MM.1S (cell line): ENCODE measurements at regions not wholly inside any gene's neighbourhood (a gene's known extent, or its start where the extent isn't known, plus 50 kb on each side); places are given as distances from the start of the nearest gene placed in this dataset.

Source experiments
- DNase-seq: peaks from one replicate; pipeline ENCODE4 v3.0.0-alpha.2; 2015
- H2AFZ ChIP-seq: fragments of 300-600 bp; sonication (generic); 2 replicates; pipeline ENCODE4 v1.6.0; 2016; ENCODE audit warnings: antibody characterized with exemption, low read length
- H3F3A ChIP-seq: fragments of 300-600 bp; sonication (generic); 2 replicates; pipeline ENCODE4 v1.6.1; 2016; ENCODE audit warnings: mild to moderate bottlenecking, antibody characterized with exemption, low read length, moderate library complexity, mixed read lengths; ENCODE audit not compliant: insufficient read depth
- H3K27ac ChIP-seq: fragments of 300-600 bp; sonication (generic); 2 replicates; pipeline ENCODE4 v1.5.1; 2016; ENCODE audit warnings: mild to moderate bottlenecking, low read length
- H3K27me3 ChIP-seq: fragments of 300-600 bp; sonication (generic); replicated peaks from 2 replicates; pipeline ENCODE4 v1.6.0; 2016; ENCODE audit warnings: low read length; ENCODE audit not compliant: insufficient read depth
- H3K36me3 ChIP-seq: fragments of 300-600 bp; sonication (generic); replicated peaks from 2 replicates; pipeline ENCODE4 v1.6.1; 2016; ENCODE audit warnings: mild to moderate bottlenecking, low read length, mixed read lengths; ENCODE audit not compliant: insufficient read depth
- H3K4me1 ChIP-seq: fragments of 300-600 bp; sonication (generic); 2 replicates; pipeline ENCODE4 v1.6.1; 2016; ENCODE audit warnings: low read length, mixed read lengths
- H3K4me2 ChIP-seq: fragments of 300-600 bp; sonication (generic); 2 replicates; pipeline ENCODE4 v1.6.0; 2016; ENCODE audit warnings: low read depth, low read length
- H3K4me3 ChIP-seq: fragments of 300-600 bp; sonication (generic); 2 replicates; pipeline ENCODE4 v1.5.1; 2016; ENCODE audit warnings: low read length, mixed read lengths
- H3K79me2 ChIP-seq: fragments of 300-600 bp; sonication (generic); 2 replicates; pipeline ENCODE4 v1.6.1; 2016; ENCODE audit warnings: mixed run types, low read length, mixed read lengths
- H3K9ac ChIP-seq: fragments of 300-600 bp; sonication (generic); 2 replicates; pipeline ENCODE4 v1.6.1; 2016; ENCODE audit warnings: low read length, mixed read lengths
- H3K9me2 ChIP-seq: fragments of 300-600 bp; sonication (generic); replicated peaks from 2 replicates; pipeline ENCODE4 v1.6.1; 2016; ENCODE audit warnings: mild to moderate bottlenecking, low read length, mixed read lengths; ENCODE audit not compliant: insufficient read depth
- H3K9me3 ChIP-seq: fragments of 300-600 bp; sonication (generic); replicated peaks from 2 replicates; pipeline ENCODE4 v1.6.1; 2016; ENCODE audit warnings: mild to moderate bottlenecking, low read length, mixed read lengths; ENCODE audit not compliant: insufficient read depth
- H4K20me1 ChIP-seq: fragments of 300-600 bp; sonication (generic); 2 replicates; pipeline ENCODE4 v1.6.1; 2016; ENCODE audit warnings: mild to moderate bottlenecking, low read length, moderate library complexity, mixed read lengths; ENCODE audit not compliant: insufficient read depth
- EZH2 ChIP-seq: fragments of 300-600 bp; sonication (generic); optimal IDR thresholded peaks from 2 replicates; pipeline ENCODE3; 2017; ENCODE audit warnings: low read depth, mild to moderate bottlenecking, antibody characterized with exemption, low read length, mixed read lengths
- EZH2phosphoT487 ChIP-seq: fragments of 300-600 bp; sonication (generic); IDR thresholded peaks from 2 replicates; pipeline ENCODE4 v1.6.1; 2018; ENCODE audit warnings: antibody characterized with exemption, low read length
- TF ChIP-seq, protein P1 (sequence below): fragments of 300-600 bp; sonication (generic); IDR thresholded peaks from 2 replicates; pipeline ENCODE4 v1.5.1; 2016; ENCODE audit warnings: antibody characterized with exemption, low read length, mixed read lengths

DNA sequence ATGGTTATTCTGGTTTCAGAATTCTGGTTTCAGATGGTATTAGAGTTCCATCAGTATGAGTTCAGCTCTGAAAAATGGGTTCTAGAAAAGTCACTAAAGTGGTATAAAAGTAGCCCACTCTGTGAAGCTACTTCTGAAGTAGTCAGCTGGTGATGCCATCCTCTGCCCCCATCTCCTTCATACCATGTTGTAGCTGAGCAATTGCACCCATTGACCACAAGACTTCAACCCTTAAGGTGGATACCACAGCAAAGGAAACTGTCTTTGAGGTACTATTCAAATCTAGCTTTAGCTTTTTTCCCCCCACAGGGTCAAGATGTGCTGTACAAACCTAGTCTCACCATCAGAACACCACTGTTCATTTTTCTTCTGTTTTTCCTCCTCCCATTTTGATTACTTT is 444.9 kb downstream of the DMAC1 start:
- H3K79me2 ChIP-seq = no peaks in the 10 kb centered on the region
- H3K4me2 ChIP-seq = no peak overlapping the region
- H3K9me2 ChIP-seq = no peaks in the 10 kb centered on the region
- H3F3A ChIP-seq = no peaks in the 10 kb centered on the region
- no peak for DNase-seq
- H3K27me3 ChIP-seq = no peaks in the 10 kb centered on the region
- no peaks in the 10 kb centered on the region for H3K9me3 ChIP-seq
- no peaks in the 10 kb centered on the region for H4K20me1 ChIP-seq
- H3K4me1 ChIP-seq = no peaks in the 10 kb centered on the region
- H3K27ac ChIP-seq = no peak overlapping the region
- no peak overlapping the region for H3K9ac ChIP-seq
- H3K4me3 ChIP-seq = no peak overlapping the region
- H3K36me3 ChIP-seq = no peaks in the 10 kb centered on the region
- no peak overlapping the region for H2AFZ ChIP-seq
- TF ChIP-seq, protein P1, sequence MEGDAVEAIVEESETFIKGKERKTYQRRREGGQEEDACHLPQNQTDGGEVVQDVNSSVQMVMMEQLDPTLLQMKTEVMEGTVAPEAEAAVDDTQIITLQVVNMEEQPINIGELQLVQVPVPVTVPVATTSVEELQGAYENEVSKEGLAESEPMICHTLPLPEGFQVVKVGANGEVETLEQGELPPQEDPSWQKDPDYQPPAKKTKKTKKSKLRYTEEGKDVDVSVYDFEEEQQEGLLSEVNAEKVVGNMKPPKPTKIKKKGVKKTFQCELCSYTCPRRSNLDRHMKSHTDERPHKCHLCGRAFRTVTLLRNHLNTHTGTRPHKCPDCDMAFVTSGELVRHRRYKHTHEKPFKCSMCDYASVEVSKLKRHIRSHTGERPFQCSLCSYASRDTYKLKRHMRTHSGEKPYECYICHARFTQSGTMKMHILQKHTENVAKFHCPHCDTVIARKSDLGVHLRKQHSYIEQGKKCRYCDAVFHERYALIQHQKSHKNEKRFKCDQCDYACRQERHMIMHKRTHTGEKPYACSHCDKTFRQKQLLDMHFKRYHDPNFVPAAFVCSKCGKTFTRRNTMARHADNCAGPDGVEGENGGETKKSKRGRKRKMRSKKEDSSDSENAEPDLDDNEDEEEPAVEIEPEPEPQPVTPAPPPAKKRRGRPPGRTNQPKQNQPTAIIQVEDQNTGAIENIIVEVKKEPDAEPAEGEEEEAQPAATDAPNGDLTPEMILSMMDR = no peak
- no peak for TF ChIP-seq EZH2
- TF ChIP-seq EZH2phosphoT487 = no peak

DNA sequence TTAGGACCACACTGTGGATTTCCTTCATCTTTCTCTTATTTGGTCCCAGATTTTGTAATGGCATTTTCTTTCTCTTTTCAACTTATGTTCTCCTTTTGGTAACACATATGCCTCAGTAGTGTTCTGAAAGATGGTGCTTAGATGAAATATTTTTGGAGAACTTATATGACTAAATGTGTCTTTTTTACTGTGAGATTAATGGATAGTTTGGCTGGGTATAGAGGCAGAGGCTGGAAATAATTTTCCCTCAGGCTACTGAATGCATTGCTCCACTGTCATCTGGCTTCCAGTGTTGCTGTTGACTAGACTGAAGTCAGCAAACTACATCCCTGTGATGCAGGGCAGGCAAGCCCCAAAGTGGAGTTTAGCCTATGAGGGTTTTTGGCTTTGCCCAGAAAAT is 450.9 kb downstream of the DMAC1 start:
- TF ChIP-seq EZH2 = no peak
- TF ChIP-seq EZH2phosphoT487 = no peak
- TF ChIP-seq, protein P1 = no peak
- no peak overlapping the region for H3K4me2 ChIP-seq
- no peaks in the 10 kb centered on the region for H3K27me3 ChIP-seq
- 0 out of 2 replicates have a peak, but pooled peaks cover 2% of the 10 kb centered on the region for H3K9me3 ChIP-seq
- no peak overlapping the region for H3K9ac ChIP-seq
- no peaks in the 10 kb centered on the region for H4K20me1 ChIP-seq
- no peaks in the 10 kb centered on the region for H3F3A ChIP-seq
- no peaks in the 10 kb centered on the region for H3K9me2 ChIP-seq
- no peaks in the 10 kb centered on the region for H3K36me3 ChIP-seq
- no peak overlapping the region for H2AFZ ChIP-seq
- no peaks in the 10 kb centered on the region for H3K4me1 ChIP-seq
- no peak overlapping the region for H3K4me3 ChIP-seq
- no peak overlapping the region for H3K27ac ChIP-seq
- H3K79me2 ChIP-seq = no peaks in the 10 kb centered on the region
- no peak for DNase-seq

DNA sequence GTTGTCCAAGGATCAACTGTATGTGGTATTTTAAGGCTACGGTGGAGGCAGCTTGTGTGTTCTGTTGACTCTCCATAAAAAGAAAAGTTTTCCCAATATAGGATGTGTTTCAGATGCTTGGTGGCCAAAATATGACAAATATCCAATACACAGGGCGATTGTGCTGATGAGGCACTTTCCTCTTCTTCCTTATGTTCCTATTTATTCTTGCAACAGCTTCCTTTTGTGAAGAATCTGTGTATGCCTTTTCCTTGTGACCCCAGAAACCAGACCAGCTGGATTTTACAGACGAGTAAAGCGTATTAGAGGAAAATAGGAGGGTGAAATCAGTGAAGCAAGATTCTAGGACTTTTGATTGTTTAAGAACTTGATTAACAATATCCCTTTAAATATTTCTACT is 452.0 kb downstream of the DMAC1 start:
- Histone ChIP-seq H3K9me3 (0 out of 2 replicates have a peak, but pooled peaks cover 2% of the 10 kb centered on the region), H3K36me3 (no peaks in the 10 kb centered on the region), H2AFZ (no peak overlapping the region), H3K27me3 (no peaks in the 10 kb centered on the region), H3F3A (no peaks in the 10 kb centered on the region), H3K4me1 (0 out of 2 replicates have a peak, but pooled peaks cover 3% of the 10 kb centered on the region), H3K9me2 (no peaks in the 10 kb centered on the region), H3K9ac (no peak overlapping the region), H3K79me2 (no peaks in the 10 kb centered on the region), H3K4me2 (no peak overlapping the region), H3K4me3 (no peak overlapping the region), H4K20me1 (no peaks in the 10 kb centered on the region), H3K27ac (no peak overlapping the region)
- DNase-seq = no peak
- TF ChIP-seq EZH2 (no peak), EZH2phosphoT487 (no peak)
- TF ChIP-seq, protein P1 = no peak
